Stimulated activated naive B cell treated with anti-CD40 and anti-IgM and Interleukin-4, amounts not matched to agents 10 μg/mL and 1 μg/mL and 100 μg/mL, for 72 hours (primary cell): ENCODE measurements at regions not wholly inside any gene's neighbourhood (a gene's known extent, or its start where the extent isn't known, plus 50 kb on each side); places are given as distances from the start of the nearest gene placed in this dataset.
"Not testable (repeated sequence)": the region's sequence is repeated elsewhere in the genome, so short reads cannot be mapped to it uniquely, and the experiment has no call there.

Experiments
- ATAC-seq, 2 donors: fragments of 150-1000 bp; cut with Tn5 transposase; replicated peaks; 2 replicates each; pipeline ENCODE4 v1.10.0; 2021; ENCODE audit warnings: moderate library complexity in 1 of 2
- DNase-seq: peaks from one replicate; pipeline ENCODE4 v3.0.0; 2021
- H3K27ac Mint-ChIP-seq: one replicate; pipeline ENCODE4 v1.8.0; 2022; ENCODE audit warnings: mild to moderate bottlenecking, mixed read lengths
- H3K27me3 Mint-ChIP-seq, 2 donors: one replicate each; pipeline ENCODE4 v1.8.0; 2022; ENCODE audit warnings: mixed read lengths in 2 of 2
- H3K36me3 Mint-ChIP-seq, 2 donors: one replicate each; pipeline ENCODE4 v1.8.0; 2022; ENCODE audit warnings: mixed read lengths in 2 of 2, mild to moderate bottlenecking in 1 of 2
- H3K4me1 Mint-ChIP-seq, 2 donors: one replicate each; pipeline ENCODE4 v1.8.0; 2022; ENCODE audit warnings: mixed read lengths in 2 of 2, mild to moderate bottlenecking in 1 of 2
- H3K4me3 Mint-ChIP-seq, 2 donors: one replicate each; pipeline ENCODE4 v1.8.0; 2022; ENCODE audit warnings: mild to moderate bottlenecking in 2 of 2, mixed read lengths in 2 of 2, moderate library complexity in 1 of 2
- H3K9me3 Mint-ChIP-seq, 2 donors: one replicate each; pipeline ENCODE4 v1.8.0; 2022; ENCODE audit warnings: mixed read lengths in 2 of 2, mild to moderate bottlenecking in 1 of 2

DNA sequence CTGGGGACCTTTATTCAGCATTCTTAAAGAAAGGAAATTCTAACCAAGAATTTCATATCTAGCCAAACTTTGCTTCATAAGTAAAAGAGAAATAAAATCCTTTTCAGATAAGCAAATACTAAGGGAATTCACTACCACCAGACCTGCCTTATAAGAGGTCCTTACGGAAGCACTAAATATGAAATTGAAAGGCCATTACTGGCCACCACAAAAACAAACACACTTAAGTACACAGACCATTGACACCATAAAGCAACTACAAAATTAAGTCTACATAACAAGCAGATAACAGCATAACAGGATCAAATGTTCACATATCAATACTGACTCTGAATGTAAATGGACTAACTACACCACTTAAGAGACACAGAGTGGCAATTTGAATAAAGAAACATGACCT is 361.4 kb upstream of the POU5F2 start:
- Mint-ChIP-seq H3K9me3 (peaks cover 23 to 26% of the 10 kb centered on the region in 2 donors), H3K36me3 (peaks cover 50 to 63% of the 10 kb centered on the region in 2 donors), H3K4me1 (peaks cover 37 to 77% of the 10 kb centered on the region in 2 donors), H3K4me3 (no peak overlapping the region), H3K27me3 (no peaks in the 10 kb centered on the region), H3K27ac (no peak overlapping the region)
- ATAC-seq = no peak
- no peak for DNase-seq

DNA sequence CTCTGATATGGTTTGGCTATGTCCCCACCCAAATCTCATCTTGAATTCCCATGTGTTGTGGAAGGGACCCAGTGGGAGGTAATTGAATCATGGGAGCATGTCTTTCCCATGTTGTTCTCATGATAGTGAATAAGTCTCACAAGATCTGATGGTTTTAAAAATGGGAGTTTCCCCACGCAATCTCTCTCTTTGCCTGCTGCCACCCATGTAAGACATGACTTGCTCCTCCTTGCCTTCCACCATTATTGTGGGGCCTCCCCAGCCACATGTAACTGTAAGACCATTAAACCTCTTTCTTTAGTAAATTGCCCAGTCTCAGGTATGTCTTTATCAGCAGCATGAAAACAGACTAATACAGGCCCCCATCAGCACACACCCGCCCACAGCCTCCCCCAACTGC is 356.0 kb upstream of the POU5F2 start:
- not testable (repeated sequence) for DNase-seq, H3K27me3 Mint-ChIP-seq, H3K4me3 Mint-ChIP-seq, H3K27ac Mint-ChIP-seq, ATAC-seq
- Mint-ChIP-seq H3K9me3 (peaks cover 14 to 26% of the 10 kb centered on the region in 2 donors), H3K4me1 (peaks cover 27 to 56% of the 10 kb centered on the region in 2 donors), H3K36me3 (peaks cover 27 to 55% of the 10 kb centered on the region in 2 donors)

DNA sequence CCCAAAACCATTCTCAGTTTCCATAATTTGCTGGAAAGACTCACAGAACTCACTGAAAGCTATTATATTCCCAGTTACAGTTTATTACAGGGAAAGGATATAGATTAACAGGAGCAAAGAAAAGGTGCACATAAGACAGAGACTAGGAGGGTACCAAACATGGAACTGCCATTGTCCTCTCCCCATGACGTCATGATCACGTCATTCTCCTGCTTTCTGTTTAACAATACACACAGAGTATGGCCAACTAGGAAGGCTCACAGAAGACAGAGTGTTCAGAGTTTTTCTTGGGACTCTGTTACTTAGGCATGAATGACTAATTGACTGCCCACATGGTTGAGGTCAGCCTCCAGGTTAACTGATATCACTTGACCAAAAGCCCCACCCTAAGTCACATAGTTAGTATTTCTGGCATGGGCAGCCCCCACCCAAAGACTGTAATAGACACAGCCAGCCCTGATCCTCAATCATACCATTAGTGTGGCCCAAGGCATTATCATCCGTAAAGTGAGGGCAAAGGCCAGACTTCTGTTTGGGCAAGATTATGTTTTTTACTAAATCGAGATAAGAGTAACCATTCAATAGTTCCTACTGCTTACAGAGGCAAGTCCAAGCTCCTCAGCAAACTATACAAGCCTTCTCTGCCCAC is 353.5 kb upstream of the POU5F2 start:
- Mint-ChIP-seq H3K27ac (no peak overlapping the region), H3K36me3 (peaks cover 19 to 44% of the 10 kb centered on the region in 2 donors), H3K27me3 (no peaks in the 10 kb centered on the region), H3K4me3 (no peak overlapping the region), H3K4me1 (peaks cover 22 to 42% of the 10 kb centered on the region in 2 donors), H3K9me3 (peaks cover 9 to 23% of the 10 kb centered on the region in 2 donors)
- ATAC-seq (no peak), DNase-seq (no peak)

DNA sequence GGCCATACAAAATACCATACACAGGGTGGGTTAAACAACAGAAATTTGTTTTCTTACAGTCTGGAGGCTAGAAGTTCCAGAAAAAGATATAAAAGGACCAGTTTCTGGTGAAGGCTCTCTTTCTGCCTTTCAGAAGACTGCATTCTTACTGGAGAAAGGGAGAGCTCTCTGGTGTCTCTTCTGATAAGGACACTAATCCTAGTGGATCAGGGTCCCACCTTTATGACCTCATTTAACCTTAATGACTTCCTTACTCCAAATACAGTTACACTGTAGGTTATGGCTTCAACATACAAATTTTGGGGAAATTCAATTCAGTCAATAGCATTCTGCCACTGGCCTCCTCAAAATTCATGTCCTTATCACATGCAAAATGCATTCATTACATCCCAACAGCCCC is 351.9 kb upstream of the POU5F2 start:
- peaks cover 16 to 31% of the 10 kb centered on the region in 2 donors for H3K4me1 Mint-ChIP-seq
- H3K27me3 Mint-ChIP-seq = no peaks in the 10 kb centered on the region
- no peak overlapping the region for H3K4me3 Mint-ChIP-seq
- H3K36me3 Mint-ChIP-seq = peaks cover 9 to 36% of the 10 kb centered on the region in 2 donors
- H3K27ac Mint-ChIP-seq = no peak overlapping the region
- DNase-seq (no peak), ATAC-seq (no peak)
- H3K9me3 Mint-ChIP-seq = peaks cover 7 to 17% of the 10 kb centered on the region in 2 donors

DNA sequence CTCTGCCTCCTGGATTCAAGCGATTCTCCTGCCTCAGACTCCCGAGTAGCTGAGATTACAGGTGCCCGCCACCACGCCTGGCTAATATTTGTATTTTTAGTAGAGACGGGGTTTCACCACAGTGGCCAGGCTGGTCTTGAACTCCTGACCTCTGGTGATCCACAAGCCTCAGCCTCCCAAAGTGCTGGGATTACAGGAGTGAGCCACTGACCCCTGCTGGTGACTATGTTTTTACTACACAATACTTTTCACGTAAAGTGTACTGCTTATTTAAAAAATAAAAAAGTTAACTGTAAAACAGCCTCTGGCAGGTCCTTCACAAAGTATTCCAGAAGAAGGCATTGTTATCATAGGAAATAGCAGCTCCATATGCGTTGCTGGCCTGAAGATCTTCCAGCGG is 345.2 kb upstream of the POU5F2 start:
- not testable (repeated sequence) for H3K9me3 Mint-ChIP-seq, ATAC-seq, H3K27me3 Mint-ChIP-seq, H3K4me3 Mint-ChIP-seq, DNase-seq, H3K27ac Mint-ChIP-seq
- Mint-ChIP-seq H3K36me3 (peaks cover 5 to 19% of the 10 kb centered on the region in 2 donors), H3K4me1 (peaks cover 4 to 16% of the 10 kb centered on the region in 2 donors)

DNA sequence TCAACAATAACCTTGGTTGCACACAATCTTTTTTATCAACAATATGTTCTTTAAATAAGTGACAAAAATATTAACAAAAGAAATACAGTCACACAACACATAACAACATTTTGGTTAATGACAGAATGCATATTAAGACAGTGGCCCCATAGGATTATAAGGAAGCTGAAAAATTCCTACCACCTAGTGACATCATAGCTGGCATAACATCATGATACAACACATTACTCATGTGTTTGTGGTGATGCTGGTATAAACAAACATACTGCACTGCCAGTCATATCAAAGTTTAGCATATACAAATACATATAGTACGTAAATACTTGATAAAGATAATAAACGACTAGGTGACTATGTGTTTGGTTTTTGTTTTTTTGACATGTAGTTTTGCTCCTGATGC is 344.8 kb upstream of the POU5F2 start:
- ATAC-seq = no peak

DNA sequence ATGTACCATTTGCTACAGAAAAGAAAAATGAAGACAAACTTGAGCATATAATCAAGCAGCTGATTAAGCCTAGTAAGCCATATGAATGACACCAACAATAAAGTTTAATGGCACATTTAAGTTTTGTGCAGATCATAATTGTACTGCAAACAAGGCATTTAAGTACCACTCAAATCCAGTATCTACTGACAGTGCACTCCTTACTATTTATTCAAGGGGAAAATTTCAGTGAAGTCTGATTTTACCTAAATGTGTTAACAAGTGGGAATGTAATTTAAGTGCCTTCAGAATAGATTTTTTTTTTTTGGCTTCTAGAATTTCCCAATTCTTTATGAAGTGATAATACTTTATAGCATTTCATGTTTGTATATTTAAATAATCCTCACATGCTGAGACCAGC is 341.0 kb upstream of the POU5F2 start:
- H3K27me3 Mint-ChIP-seq = no peaks in the 10 kb centered on the region
- H3K27ac Mint-ChIP-seq = no peak overlapping the region
- peaks cover 4 to 7% of the 10 kb centered on the region in 2 donors for H3K9me3 Mint-ChIP-seq

More for the DNA sequence above, 344.8 kb upstream of the POU5F2 start:
- no peak for DNase-seq
- no peaks in the 10 kb centered on the region for H3K27me3 Mint-ChIP-seq
- no peak overlapping the region for H3K27ac Mint-ChIP-seq
- no peak overlapping the region for H3K4me3 Mint-ChIP-seq
- peaks cover 5 to 21% of the 10 kb centered on the region in 2 donors for H3K4me1 Mint-ChIP-seq
- H3K9me3 Mint-ChIP-seq = peaks cover 4 to 7% of the 10 kb centered on the region in 2 donors
- H3K36me3 Mint-ChIP-seq = peaks cover 5 to 19% of the 10 kb centered on the region in 2 donors

DNA sequence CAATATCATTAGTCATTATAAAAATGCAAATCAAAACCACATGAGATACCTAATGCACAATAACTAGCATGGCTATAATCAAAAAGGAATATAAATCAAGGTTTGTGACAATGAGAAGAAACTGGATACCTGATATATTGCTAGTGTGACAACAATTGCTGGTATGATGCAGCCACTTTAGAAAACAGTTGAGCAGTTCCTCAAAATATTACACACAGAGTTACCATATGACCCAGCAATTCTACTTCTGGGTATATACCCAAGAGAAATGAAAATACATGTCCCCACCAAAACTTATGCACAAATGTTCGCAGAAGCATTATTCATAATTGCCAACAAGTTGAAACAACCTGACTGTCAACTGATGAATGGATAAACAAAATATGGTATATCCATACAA is 339.7 kb upstream of the POU5F2 start:
- H3K27ac Mint-ChIP-seq = no peak overlapping the region
- H3K36me3 Mint-ChIP-seq = peaks cover 6 to 15% of the 10 kb centered on the region in 2 donors
- H3K9me3 Mint-ChIP-seq = peaks cover 4 to 7% of the 10 kb centered on the region in 2 donors
- ATAC-seq (peak; percentile 88 to 90), DNase-seq (no peak)
- H3K27me3 Mint-ChIP-seq = no peaks in the 10 kb centered on the region
- no peak overlapping the region for H3K4me3 Mint-ChIP-seq
- peaks cover 2 to 26% of the 10 kb centered on the region in 2 donors for H3K4me1 Mint-ChIP-seq

More for the DNA sequence above, 341.0 kb upstream of the POU5F2 start:
- H3K4me3 Mint-ChIP-seq = no peak overlapping the region
- DNase-seq = no peak
- ATAC-seq = no peak
- H3K4me1 Mint-ChIP-seq = peaks cover 2 to 26% of the 10 kb centered on the region in 2 donors
- H3K36me3 Mint-ChIP-seq = peaks cover 5 to 15% of the 10 kb centered on the region in 2 donors

DNA sequence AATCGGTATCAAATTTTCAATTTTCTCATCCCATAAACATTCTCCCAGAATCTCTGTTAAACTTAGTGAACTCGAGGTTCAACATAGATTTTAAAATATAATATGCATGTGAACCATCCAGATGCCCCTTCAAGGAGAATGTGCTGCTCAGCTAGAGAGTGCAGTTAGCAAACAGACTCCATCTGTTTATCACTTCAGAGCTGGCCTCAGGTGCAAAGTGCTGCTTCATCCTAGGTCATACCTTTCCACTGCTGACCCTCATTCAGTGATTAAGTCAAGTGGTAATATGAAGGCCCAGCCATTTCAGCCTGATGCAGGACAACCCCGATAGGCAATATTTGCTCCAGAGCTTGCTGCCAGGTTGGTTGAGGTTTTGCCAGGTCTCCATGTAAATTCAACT is 339.0 kb upstream of the POU5F2 start:
- Mint-ChIP-seq H3K4me1 (peaks cover 2 to 26% of the 10 kb centered on the region in 2 donors), H3K27me3 (no peaks in the 10 kb centered on the region), H3K4me3 (no peak overlapping the region), H3K36me3 (peaks cover 2 to 9% of the 10 kb centered on the region in 2 donors), H3K27ac (no peak overlapping the region), H3K9me3 (peaks cover 0 to 2% of the 10 kb centered on the region in 2 donors)
- no peak for ATAC-seq
- no peak for DNase-seq

DNA sequence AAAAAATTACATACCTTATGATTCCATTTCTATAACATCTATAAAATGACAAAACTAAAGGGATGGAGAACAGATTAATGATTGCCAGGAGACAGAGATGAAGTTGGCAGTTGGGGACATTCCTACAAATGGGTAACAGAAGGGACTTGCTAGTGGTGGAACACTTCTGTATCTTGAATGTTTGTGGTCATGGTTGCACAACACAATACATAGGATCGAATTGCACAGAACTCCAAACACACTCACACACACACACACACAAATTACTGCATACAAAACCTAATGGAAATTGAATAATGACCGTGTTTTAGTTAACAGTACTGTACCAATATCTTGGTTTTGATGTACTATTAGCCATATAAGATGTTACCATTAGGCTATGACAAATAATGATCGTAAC is 330.7 kb upstream of the POU5F2 start:
- H3K4me3 Mint-ChIP-seq = no peak overlapping the region
- DNase-seq = no peak
- H3K9me3 Mint-ChIP-seq = peaks cover 5 to 6% of the 10 kb centered on the region in 2 donors
- H3K36me3 Mint-ChIP-seq = peaks cover 18 to 37% of the 10 kb centered on the region in 2 donors
- no peak for ATAC-seq
- H3K4me1 Mint-ChIP-seq = peaks cover 9 to 25% of the 10 kb centered on the region in 2 donors
- H3K27ac Mint-ChIP-seq = no peak overlapping the region
- no peaks in the 10 kb centered on the region for H3K27me3 Mint-ChIP-seq

DNA sequence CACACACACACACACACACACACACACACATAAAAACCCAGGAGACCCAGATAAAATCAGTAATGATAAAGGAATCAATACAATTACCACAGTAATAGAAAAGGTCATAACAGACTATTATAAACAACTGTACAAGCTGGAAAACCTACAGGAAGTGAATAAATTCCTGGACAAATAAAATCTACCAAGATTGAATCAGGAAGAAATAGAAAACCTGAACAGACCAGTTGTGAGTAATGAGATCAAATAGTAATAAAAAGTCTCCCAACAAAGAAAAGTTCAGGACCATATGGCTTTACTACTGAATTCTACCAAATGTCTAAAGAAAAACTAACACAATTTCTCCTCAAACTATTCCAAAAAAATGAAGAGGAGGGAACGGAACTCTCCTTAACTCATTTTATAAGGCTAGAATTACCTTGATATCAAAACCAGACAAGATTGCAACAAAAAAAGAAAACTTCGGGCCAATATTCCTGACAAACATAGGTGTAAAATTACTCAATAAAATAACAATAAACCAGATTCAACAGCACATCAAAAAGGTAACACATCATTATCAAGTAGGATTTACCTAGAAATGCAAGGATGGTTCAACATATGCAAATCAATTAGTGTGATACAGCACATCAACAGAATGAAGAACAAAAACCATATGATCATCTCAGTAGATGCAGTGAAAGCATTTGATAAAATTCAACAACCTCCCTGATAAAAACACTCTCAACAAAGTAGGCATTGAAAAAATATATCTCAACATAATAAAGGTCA is 325.2 kb upstream of the POU5F2 start:
- Mint-ChIP-seq H3K4me3 (no peak overlapping the region), H3K36me3 (peaks cover 47 to 74% of the 10 kb centered on the region in 2 donors), H3K27ac (no peak overlapping the region), H3K9me3 (peaks cover 36 to 45% of the 10 kb centered on the region in 2 donors), H3K4me1 (peaks cover 14 to 31% of the 10 kb centered on the region in 2 donors), H3K27me3 (no peaks in the 10 kb centered on the region)
- DNase-seq (no peak), ATAC-seq (no peak)

DNA sequence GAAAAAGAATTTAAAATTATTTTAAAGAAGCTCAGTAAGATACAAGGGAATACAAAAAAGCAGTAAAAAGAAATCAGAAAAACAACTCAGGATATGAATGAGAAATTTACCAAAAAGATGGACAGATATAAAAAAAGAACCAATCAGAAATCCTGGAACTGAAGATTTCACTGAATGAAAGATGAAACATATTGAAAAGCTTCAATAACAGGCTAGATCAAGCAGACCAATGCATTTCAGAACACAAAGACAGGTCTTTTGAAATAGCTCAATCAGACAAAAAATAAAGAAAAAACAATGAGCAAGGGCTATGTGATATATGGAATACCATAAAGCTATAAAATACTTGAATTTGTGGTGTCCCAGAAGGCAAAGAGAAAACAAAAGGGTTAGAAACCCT is 322.6 kb upstream of the POU5F2 start:
- H3K4me1 Mint-ChIP-seq = peaks cover 11 to 26% of the 10 kb centered on the region in 2 donors
- no peak overlapping the region for H3K27ac Mint-ChIP-seq
- H3K9me3 Mint-ChIP-seq = peaks cover 38 to 51% of the 10 kb centered on the region in 2 donors

DNA sequence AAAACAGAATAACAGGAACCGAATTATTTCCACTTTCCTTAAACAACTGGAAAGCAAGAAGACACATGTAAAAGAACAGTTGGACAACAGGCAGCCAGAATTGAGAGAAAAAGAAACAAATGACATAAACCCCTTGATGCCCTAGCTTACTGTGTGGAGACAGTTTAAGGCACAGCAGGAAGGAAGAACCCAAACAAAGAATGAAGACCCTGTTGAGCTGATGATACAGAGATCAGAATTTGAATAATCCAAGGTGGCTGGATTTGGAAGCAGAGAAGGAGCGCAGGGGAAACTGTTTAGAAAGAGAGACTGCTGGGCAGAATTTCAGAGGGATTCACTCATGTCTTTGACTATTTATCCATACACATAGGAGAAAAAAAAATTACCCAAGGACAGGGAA is 316.3 kb upstream of the POU5F2 start:
- Mint-ChIP-seq H3K36me3 (peaks cover 15 to 32% of the 10 kb centered on the region in 2 donors), H3K27ac (no peak overlapping the region), H3K4me3 (no peak overlapping the region), H3K27me3 (no peaks in the 10 kb centered on the region), H3K4me1 (peaks cover 6 to 33% of the 10 kb centered on the region in 2 donors), H3K9me3 (peaks cover 3 to 6% of the 10 kb centered on the region in 2 donors)
- no peak for ATAC-seq
- DNase-seq = no peak

More for the DNA sequence above, 322.6 kb upstream of the POU5F2 start:
- H3K4me3 Mint-ChIP-seq = no peak overlapping the region
- DNase-seq (no peak), ATAC-seq (no peak)
- H3K36me3 Mint-ChIP-seq = peaks cover 52 to 69% of the 10 kb centered on the region in 2 donors
- no peaks in the 10 kb centered on the region for H3K27me3 Mint-ChIP-seq

DNA sequence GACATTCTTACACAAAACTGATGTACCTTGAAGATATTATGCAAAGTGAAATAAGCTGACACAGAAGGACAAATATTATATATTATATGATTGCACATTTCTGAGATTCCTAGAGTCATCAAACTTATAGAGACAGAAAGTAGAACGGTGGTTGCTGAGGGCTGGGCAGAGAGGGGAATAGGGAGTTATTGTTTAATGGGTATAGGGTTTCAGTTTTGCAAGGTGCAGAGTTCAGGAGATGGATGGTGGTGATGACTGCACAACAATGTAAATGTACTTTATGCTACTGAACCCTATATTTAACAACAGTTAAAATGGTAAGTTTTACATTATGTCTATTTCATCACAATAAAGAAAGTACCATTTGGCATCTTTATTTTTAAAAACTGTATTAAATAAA is 315.8 kb upstream of the POU5F2 start:
- DNase-seq (no peak), ATAC-seq (no peak)
- no peaks in the 10 kb centered on the region for H3K27me3 Mint-ChIP-seq
- no peak overlapping the region for H3K4me3 Mint-ChIP-seq
- H3K4me1 Mint-ChIP-seq = peaks cover 6 to 28% of the 10 kb centered on the region in 2 donors
- H3K36me3 Mint-ChIP-seq = peaks cover 20 to 29% of the 10 kb centered on the region in 2 donors
- no peak overlapping the region for H3K27ac Mint-ChIP-seq
- H3K9me3 Mint-ChIP-seq = peaks cover 3 to 6% of the 10 kb centered on the region in 2 donors
